ENCODE measurements at regions not wholly inside any gene's neighbourhood (a gene's known extent, or its start where the extent isn't known, plus 50 kb on each side); places are given as distances from the start of the nearest gene placed in this dataset.
A peak's percentile ranks its signal among the peaks of the same experiment; 100 is the strongest.
"Not testable (repeated sequence)": the region's sequence is repeated elsewhere in the genome, so short reads cannot be mapped to it uniquely, and the experiment has no call there.

DNA sequence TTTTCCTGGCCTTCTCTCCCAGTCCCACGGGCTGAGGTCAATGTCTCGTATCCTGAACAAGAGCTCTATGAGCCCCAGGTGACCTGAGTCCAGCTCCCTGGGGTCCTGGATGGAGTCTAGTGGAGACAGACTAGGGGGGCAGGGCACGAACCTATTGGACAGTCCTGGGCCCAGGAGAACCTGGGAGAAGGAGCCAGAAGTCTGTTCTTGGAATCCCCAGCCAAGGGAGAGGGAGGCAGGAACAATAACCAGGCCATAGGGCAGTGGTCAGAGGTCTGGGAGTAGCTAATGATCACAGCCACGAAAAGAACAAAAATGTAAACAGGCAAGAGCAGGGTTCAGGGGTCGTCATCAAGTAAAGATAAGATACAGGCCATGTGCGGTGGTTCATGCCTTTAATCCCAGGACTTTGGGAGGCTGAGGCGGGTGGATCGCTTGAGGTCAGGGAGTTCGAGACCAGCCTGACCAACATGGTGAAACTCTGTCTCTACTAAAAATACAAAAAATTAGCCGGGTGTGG lies 60.8 kb downstream of the COPRS start:
- DNase-seq: no peak

DNA sequence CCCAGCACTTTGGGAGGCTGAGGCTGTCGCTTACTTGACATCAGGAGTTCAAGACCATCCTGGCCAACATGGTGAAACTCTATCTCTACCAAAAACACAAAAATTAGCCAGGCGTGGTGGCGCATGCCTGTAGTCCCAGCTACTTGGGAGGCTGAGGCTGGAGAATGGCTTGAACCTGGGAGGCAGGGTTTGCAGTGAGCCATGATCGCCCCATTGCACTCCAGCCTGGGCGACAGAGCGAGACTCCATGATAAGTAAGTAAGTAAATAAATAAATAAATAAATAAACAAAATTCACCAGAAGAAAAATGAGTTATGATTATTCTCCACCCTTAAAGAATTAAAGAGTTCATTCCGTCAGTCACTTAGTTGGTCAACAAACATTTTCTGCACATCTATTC lies 63.1 kb downstream of the COPRS start:
- not testable (repeated sequence) for DNase-seq

DNA sequence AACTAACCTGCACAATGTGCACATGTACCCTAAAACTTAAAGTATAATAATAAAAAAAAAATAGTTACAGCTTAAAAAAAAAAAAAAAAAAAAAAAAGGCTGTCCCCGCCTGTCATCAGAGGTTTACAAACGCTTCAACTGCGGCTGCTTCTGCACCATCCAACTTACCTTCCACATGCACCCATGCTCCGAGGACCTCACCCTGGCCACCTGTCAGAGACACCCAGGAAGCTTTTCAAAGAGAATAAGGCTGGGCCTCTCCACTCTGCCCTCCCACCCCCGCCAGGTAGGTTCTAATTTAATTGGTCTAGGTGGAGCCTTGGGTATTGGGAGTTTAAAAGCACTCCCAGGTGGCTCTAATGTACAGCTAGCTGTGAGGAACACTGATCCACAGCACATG lies 64.9 kb downstream of the COPRS start:
- no peak for DNase-seq

DNA sequence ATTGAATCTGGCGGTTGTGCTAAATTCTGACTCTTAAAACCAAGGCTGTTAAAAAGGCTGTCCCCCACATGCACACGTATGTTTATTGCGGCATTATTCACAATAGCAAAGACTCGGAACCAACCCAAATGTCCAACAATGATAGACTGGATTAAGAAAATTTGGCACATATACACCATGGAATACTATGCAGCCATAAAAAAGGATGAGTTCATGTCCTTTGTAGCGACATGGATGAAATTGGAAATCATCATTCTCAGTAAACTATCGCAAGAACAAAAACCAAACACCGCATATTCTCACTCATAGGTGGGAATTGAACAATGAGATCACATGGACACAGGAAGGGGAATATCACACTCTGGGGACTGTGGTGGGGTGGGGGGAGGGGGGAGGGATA lies 65.4 kb downstream of the COPRS start:
- DNase-seq: not testable (repeated sequence)

DNA sequence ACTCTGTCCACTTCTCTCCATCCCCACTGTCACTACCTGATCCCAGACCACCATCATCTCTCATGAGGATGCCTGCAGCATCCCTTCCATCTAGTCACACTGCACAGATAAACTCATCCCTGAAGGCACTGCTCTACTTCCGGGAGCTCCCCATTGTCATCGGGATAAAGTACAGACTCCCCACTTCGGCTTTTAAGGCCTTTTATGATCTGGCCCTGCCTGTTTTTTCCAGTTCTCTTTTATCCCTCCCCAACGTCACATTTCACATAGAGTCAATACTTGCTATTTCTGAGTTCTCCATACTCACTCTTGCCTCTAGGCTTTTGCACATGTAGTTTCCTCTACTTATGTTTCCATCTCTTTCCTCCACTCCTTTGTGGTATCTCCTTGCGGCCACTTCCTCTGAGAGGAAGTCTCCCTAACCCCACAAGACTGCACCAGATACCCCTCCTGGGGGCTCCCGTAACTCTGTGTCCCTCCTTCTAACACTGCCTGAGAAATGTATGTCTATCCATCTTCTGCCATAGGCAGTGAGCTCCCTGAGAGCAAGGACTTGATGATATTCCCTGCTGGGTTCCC lies 66.9 kb downstream of the COPRS start:
- no peak for DNase-seq

DNA sequence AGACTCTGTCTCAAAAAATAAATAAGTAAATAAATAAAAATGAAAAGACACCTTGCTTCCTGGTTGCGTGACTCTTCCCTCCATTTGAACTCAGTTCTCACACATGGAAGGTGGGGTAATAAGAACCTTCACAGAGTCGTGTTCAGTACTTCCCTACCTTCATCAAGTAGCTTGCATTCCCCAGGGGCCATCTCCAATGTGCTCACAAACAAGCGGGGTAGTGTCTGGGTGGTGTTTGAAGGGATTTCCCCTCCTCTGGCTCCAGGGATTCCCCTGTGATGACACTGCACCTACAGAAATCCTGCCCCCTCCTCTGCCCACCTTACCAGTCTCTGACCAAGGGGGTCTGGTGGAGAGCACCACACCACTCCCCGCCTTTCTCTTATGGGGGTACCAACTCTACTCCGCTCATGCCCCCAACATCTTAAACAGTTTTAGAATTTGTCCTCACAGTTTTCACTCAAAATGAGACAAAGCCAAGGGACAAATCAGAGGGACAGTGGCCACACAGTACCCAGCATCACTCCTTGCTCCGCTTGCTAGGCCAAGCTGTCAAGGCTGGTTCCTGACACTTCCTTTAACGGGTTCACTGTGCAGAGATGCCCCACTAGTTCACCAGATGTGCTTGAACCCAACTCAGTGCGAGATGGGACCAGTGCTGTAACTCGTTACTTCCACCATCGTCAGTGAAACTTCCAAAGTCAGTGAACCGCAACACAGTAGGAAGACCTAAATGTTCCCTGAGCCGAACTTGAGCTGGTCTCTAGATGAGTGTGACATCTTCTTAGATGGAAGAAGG lies 69.1 kb downstream of the COPRS start:
- no peak for DNase-seq

DNA sequence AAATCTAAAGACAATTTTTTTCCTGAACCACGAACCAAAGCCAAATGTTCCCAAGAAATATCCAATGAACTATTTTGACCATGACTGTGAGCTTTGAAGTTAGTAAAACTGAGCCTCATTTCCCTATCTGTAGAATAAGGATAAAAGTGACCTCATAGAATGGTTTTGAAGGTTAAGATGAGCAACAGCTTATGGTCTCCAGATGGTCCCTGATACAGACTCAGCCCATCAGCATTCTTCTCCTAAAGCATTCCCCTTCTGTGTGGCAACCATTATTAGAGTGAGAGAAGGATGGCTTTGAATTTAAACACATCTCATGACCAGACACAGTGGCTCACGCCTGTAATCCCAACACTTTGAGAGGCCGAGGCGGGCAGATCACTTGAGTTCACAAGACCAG lies 70.1 kb downstream of the COPRS start:
- DNase-seq: no peak

DNA sequence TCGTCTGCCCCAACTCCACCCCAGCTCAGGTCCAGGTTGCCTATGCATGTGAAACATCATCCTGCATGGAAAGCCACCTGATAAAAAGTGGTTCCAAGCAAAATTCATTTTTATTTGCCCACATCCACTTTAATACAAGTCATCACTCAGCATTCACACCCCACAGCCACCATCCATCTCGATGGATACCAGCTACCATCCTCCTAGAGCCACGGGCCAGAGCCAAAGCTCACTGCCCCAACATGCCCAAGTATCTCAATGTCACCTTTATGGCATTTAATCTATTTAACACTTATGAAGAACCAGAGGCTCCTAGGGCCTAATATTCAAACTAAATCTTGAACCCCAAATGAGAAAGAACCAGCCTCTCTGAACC lies 70.5 kb downstream of the COPRS start:
- DNase-seq: no peak

DNA sequence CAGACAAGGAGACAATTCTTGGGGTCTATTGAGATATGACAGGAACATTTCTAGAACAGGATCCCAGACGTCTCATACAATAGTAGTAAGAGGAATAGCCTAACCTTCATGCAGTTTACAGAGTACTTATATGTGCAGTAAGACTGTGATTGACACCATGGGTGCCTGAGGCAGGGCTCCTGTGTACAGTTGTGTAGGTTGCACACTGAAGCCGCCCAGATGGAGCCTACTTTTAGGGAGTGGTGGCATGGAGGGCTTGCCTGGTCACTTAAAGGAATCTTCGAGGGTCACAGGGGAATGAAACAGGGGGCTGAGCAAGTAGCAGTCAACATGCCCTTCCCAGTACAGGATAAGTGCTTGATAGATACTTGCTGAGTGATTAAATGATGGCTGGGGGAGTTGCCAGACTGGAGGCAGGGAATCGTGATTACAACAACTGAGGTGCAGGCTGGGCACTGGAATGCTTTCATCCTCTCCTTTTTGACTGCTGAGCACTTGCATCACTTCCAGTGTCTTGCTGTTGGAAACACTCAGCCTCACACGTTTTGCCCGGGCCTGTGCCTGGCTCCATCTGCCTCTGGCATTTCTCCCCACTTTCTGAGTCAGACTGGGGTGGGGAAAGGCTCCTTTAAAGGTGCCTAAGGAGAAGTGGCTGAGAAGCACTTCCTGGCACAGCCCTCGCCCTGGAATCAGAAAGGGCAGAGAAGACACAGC lies 71.0 kb downstream of the COPRS start:
- no peak for DNase-seq

DNA sequence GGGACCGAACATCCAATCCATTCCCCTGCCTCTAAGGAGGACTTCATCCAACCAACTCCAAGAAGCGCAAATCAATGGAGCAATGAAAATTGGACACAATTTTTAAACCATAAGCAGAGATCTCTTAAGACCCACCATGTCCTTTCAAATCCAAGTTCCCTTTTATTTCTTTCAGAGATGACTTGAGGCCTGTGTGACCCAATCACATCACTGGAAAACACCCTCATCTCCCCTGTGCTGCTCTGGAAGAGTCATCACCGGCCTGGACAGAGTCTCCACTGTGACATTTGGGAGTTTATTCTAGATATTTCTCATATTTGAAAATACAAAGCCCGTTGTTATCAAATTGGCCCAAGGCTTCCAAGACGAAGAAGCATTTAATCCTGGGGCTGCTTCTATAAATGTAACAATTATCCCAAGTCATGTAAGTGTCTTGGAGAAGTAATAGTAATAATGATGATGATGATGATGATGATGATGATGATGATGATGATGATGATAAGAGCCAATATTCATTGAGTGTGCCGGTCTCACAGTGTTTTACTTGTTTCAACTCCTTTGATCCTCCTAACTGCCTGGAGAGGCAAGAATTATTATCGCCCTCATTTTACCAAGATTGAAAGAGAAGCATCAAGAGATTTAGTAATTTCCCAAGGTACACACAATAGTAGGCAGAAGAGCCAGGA lies 72.1 kb downstream of the COPRS start:
- no peak for DNase-seq

DNA sequence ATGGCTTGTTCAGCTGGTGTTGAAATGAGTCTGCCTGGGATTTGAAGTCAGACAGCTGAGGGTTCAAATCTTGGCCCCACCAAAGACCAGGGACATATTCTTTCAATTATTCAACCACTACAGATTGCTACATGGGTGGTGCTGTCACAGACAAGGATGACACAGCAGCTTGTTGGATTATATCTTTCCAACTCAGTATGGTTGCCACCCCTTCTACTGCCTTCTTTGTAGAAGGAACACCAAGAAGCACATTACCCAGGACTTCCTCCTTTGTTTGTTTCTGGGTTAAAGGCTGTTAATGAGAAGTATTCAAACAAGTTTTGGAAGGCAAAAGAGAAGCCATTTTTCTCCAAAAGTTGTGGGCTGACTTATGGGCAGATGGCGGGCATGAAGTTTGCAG lies 78.6 kb downstream of the COPRS start:
- DNase-seq: no peak

DNA sequence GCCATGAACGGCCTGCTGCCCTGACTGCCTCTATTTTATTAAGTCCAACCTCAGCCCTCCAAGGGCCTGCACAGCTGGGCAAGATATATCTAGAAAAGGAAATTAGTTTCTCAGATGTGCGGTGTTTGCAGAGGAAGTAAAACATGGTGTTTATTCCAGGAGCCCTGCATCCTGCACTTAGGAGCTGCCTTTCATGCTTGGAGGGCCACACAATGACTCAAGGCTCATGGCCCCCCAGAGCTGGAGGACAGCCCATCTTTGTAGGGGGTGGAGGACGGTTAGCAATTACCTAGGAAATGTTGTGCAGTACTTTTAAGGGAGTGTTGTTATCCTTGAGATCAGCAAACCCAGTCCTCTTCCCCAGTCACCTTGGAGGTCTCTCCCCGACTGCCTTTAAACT lies 80.5 kb downstream of the COPRS start:
- DNase-seq: no peak

DNA sequence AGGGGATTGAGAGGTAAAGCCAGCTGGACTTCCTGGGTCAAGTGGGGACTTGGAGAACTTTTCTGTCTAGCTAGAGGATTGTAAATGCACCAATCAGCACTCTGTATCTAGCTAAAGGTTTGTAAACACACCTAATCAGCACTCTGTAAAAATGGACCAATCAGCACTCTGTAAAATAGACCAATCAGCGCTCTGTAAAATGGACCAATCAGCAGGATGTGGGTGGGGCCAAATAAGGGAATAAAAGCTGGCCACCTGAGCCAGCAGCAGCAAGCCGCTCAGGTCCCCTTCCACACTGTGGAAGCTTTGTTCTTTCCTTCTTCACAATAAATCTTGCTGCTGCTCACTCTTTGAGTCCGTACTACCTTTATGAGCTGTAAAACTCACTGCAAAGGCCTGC lies 87.7 kb downstream of the COPRS start:
- not testable (repeated sequence) for DNase-seq

DNA sequence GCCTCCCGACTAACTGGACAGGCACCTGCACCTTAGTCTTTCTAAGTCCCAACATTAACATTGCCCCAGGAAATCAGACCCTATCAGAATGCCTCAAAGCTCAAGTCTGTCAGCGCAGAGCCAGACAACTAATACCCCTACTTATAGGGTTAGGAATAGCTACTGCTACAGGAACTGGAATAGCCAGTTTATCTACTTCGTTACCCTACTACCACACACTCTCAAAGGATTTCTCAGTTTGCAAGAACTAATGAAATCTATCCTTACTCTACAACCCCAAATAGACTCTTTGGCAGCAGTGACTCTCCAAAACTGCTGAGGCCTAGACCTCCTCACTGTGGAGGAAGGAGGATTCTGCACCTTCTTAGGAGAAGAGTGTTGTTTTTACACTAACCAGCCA lies 88.5 kb downstream of the COPRS start:
- peak; percentile 10 for DNase-seq

DNA sequence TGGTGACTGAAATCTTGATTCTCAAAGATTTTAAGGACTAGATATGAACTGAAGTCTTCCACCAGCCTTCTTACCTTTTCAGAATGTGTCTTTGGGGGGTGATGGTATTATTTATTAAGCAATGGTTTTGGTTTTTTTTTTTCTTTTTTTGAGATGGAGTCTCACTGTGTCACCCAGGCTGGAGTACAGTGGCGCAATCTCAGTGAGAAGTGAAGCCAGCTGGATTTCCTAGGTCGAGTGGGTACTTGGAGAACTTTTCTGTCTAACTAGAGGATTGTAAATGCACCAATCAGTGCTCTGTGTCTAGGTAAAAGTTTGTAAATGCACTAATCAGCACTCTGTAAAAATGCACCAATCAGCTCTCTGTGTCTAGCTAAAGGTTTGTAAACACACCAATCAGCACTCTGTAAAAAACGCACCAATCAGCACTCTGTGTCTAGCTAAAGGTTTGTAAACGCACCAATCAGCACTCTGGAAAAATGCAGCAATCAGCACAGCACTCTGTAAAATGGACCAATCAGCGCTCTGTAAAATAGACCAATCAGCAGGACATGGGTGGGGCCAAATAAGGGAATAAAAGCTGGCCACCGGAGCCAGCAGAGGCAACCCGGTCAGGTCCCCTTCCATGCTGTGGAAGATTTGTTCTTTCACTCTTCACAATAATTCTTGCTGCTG lies 97.1 kb downstream of the COPRS start:
- not testable (repeated sequence) for DNase-seq

DNA sequence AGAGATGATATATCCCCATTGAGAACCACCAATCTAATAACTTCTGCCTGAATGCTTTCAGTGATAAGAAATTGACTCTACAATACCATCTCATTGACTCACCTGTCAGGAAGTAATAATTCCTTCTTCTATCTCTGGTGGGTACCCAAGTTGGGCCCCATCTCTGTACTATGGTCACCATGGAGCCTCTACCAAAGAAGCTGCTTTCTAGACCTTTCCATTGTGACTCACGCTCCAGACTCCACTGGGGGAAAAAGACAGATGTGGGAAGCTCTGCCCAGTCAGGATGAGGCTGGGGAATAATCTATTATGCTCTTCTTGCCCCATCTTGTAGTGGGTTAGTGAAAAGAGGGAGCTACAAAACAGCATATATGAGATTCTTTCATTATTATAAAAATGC lies 100.4 kb downstream of the COPRS start:
- DNase-seq: no peak

DNA sequence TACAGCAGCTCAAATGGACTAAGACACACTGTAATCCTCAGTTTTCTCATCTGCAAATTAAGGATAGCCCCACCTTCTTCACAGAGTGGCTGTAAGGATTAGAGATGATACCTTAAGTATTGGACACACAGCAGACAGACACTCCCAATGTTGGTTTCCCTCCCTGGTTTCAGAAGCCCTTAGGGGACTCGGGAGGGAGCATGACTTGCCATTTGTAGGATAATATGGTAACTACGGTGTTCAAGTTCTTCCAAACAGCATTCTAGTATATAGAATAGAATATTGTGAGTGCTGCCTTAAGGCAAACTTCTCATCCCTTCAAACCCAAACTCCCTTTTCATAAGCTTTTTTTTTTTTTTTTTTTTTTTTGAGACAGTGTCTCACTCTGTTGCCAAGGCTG lies 101.9 kb downstream of the COPRS start:
- DNase-seq: no peak

DNA sequence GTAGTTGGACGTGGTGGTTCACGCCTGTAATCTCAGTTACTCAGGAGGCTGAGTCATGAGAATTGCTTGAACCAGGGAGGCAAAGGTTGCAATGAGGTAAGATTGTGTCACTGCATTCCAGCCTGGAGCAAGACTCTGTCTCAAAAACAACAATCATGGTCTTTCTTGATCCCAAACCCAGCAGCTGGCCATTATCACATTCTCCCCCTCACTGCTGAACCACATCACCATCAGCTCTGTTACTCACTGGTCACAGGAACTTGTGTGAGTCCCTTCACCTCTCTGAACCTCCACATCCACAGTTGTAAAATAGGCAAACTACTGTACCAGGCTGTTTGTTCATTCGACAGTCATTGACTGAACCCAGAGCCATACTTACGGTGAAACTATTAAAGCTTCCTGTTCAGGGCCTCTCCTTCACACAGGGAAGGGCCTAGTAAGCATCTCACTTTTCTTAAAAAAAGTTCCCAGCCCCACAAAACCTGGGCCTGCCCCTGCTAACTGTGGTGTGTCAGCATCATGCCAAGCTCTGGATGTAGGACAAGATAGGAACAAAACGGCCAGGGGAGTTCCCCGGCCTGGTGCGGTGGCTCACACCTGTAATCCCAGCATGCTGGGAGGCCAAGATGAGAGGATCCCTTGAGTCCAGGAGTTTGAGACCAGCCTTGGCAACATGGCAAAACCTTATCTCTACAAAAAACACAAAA lies 104.7 kb downstream of the COPRS start:
- no peak for DNase-seq

DNA sequence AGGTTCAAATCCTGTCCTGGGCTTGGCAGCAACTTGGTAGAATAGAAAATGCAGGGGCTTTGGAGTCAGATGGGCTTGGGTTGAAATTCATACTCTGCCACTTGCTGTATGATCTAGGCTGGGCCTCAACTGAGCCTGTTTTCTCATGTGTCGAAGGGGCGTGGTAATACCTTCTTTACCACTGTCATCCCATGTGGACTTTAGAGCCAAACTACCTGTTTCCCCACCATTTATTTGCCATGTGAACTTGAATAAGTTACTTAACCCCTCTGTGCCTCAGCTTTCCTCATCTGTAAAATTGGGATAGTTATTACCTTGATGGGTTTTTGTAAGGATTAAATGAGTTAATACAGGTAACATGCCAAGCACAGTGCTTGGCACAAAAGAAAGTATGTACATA lies 106.0 kb downstream of the COPRS start:
- DNase-seq: no peak

DNA sequence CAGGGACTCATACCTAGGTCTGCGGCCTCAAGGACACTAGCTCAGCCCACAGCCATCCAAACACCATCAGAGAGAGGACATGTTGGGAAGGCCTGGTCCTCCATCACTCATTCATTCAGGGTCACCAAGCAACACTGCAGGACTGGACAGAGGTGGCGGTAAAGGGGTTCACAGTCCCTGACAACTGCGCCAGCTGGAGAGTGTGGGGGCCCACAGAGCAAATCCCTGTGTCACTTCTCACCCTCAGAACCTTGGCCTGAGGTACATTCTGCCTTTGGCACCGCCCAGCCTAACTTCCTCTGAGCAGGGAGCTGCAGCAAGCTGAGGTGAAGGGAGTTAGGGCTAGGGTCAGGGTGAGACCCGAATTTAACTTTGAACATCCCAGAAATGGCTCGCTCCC lies 106.5 kb downstream of the COPRS start:
- DNase-seq: no peak

DNA sequence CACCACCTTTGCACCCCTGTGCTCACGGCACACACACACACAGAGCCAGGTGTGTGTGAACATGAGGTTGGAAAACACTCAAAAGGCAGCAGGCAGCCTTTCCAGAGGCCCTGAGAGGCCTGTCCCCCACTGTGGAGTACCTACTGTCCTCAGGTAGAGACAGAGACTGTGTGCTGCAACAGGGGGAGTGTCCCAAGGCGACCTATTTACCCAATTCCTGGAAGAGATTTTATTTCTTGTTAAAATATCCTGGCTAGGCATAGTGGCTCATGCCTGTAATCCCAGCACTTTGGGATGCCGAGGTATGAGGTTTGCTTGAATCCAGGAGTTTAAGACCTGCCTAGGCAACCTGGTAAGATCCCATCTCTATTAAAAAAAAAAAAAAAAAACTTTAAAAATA lies 108.5 kb downstream of the COPRS start:
- no peak for DNase-seq

DNA sequence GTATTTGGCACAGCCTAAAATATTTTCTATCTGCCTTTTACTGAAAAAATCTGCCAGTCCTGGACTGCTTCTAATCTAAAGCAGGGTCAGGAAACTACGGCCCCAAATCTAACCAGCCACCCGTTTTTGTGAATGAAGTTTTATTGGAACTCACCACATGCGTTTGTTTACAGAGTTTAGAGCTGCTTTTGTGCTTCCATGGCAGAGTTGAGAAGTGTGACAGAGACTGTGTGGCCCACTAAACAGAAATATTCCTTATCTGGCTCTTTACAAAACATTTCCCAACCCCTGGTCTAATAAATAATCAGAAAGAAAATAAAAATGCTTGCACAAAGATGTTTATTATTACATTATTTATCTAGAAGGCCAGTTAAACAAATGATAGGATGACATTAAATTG lies 110.2 kb downstream of the COPRS start:
- no peak for DNase-seq

Measured in tongue (tissue), 1 donor.